Smooth muscle cell (in vitro differentiated cells): ENCODE measurements at regions not wholly inside any gene's neighbourhood (a gene's known extent, or its start where the extent isn't known, plus 50 kb on each side); places are given as distances from the start of the nearest gene placed in this dataset.

Experiments
- DNase-seq: peaks from one replicate; lab custom pipeline; 2025; ENCODE audit not compliant: unreplicated experiment; lab: John Stamatoyannopoulos, UW
- H2AFZ ChIP-seq: fragments of 200-600 bp; sonication (generic); 2 replicates; pipeline ENCODE4 v1.6.0; 2016; ENCODE audit warnings: antibody characterized with exemption, low read depth, mild to moderate bottlenecking
- H3F3A ChIP-seq: fragments of 200-600 bp; sonication (generic); 2 replicates; pipeline ENCODE4 v1.6.0; 2017; ENCODE audit warnings: antibody characterized with exemption, low read depth
- H3K27ac ChIP-seq: fragments of 200-600 bp; sonication (generic); 2 replicates; pipeline ENCODE4 v1.5.1; 2016; ENCODE audit warnings: low read depth, mild to moderate bottlenecking
- H3K27me3 ChIP-seq: fragments of 200-600 bp; sonication (generic); 2 replicates; pipeline ENCODE4 v1.6.1; 2016; ENCODE audit warnings: low read depth, mild to moderate bottlenecking
- H3K36me3 ChIP-seq: fragments of 200-600 bp; sonication (generic); 2 replicates; pipeline ENCODE4 v1.5.1; 2016; ENCODE audit warnings: low read depth
- H3K4me1 ChIP-seq: fragments of 200-600 bp; sonication (generic); 2 replicates; pipeline ENCODE4 v1.5.1; 2016; ENCODE audit warnings: low read depth
- H3K4me2 ChIP-seq: fragments of 200-600 bp; sonication (generic); 2 replicates; pipeline ENCODE4 v1.6.0; 2016; ENCODE audit warnings: mild to moderate bottlenecking
- H3K4me3 ChIP-seq: fragments of 200-600 bp; sonication (generic); 2 replicates; pipeline ENCODE4 v1.5.1; 2016; ENCODE audit warnings: mild to moderate bottlenecking
- H3K79me2 ChIP-seq: fragments of 200-600 bp; sonication (generic); 2 replicates; pipeline ENCODE4 v1.6.0; 2016; ENCODE audit warnings: low read depth, mild to moderate bottlenecking
- H3K9ac ChIP-seq: fragments of 200-600 bp; sonication (generic); 2 replicates; pipeline ENCODE4 v1.6.0; 2016; ENCODE audit warnings: low read depth
- H3K9me3 ChIP-seq: fragments of 200-600 bp; sonication (generic); replicated peaks from 2 replicates; pipeline ENCODE4 v1.5.1; 2016; ENCODE audit warnings: low read depth
- H4K20me1 ChIP-seq: fragments of 200-600 bp; sonication (generic); 2 replicates; pipeline ENCODE4 v1.6.0; 2016; ENCODE audit warnings: low read depth
- WGBS: methylation state at CpG from one replicate; pipeline ENCODE4 v1.1.7; 2016; ENCODE audit warnings: low lambda C conversion rate; 5-methylcytosine and 5-hydroxymethylcytosine counted together
- TF ChIP-seq, protein P1 (sequence below): fragments of 200-600 bp; sonication (generic); IDR thresholded peaks from 2 replicates; pipeline ENCODE4 v1.5.1; 2017; ENCODE audit warnings: borderline replicate concordance, mild to moderate bottlenecking, antibody characterized with exemption; ENCODE audit not compliant: insufficient read depth, poor library complexity, severe bottlenecking

GRCh38 chr12:4047421-4047820, 174.2 kb upstream of the PARP11 start:
- H3K36me3 ChIP-seq = no peaks in the 10 kb centered on the region
- H3K4me3 ChIP-seq = no peak overlapping the region
- no peak overlapping the region for H3K27ac ChIP-seq
- WGBS = 85% methylated on average over 7 of the region's 7 CpGs
- no peak overlapping the region for H3K9ac ChIP-seq
- no peak overlapping the region for H2AFZ ChIP-seq
- no peaks in the 10 kb centered on the region for H3K79me2 ChIP-seq
- H4K20me1 ChIP-seq = no peaks in the 10 kb centered on the region
- no peaks in the 10 kb centered on the region for H3F3A ChIP-seq
- H3K27me3 ChIP-seq = no peaks in the 10 kb centered on the region
- no peaks in the 10 kb centered on the region for H3K9me3 ChIP-seq
- H3K4me1 ChIP-seq = peaks cover 12% of the 10 kb centered on the region
- H3K4me2 ChIP-seq = no peak overlapping the region
- TF ChIP-seq, protein P1, sequence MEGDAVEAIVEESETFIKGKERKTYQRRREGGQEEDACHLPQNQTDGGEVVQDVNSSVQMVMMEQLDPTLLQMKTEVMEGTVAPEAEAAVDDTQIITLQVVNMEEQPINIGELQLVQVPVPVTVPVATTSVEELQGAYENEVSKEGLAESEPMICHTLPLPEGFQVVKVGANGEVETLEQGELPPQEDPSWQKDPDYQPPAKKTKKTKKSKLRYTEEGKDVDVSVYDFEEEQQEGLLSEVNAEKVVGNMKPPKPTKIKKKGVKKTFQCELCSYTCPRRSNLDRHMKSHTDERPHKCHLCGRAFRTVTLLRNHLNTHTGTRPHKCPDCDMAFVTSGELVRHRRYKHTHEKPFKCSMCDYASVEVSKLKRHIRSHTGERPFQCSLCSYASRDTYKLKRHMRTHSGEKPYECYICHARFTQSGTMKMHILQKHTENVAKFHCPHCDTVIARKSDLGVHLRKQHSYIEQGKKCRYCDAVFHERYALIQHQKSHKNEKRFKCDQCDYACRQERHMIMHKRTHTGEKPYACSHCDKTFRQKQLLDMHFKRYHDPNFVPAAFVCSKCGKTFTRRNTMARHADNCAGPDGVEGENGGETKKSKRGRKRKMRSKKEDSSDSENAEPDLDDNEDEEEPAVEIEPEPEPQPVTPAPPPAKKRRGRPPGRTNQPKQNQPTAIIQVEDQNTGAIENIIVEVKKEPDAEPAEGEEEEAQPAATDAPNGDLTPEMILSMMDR = no peak
- DNase-seq = no peak

GRCh38 chr12:4046495-4046840, 173.3 kb upstream of the PARP11 start:
- no peaks in the 10 kb centered on the region for H3K9me3 ChIP-seq
- H3K27ac ChIP-seq = no peak overlapping the region
- no peak overlapping the region for H2AFZ ChIP-seq
- H3F3A ChIP-seq = no peaks in the 10 kb centered on the region
- no peak for DNase-seq
- 64% methylated on average over 6 of the region's 6 CpGs for WGBS
- peaks cover 12% of the 10 kb centered on the region for H3K4me1 ChIP-seq
- no peaks in the 10 kb centered on the region for H3K36me3 ChIP-seq
- H4K20me1 ChIP-seq = no peaks in the 10 kb centered on the region
- no peaks in the 10 kb centered on the region for H3K79me2 ChIP-seq
- H3K27me3 ChIP-seq = no peaks in the 10 kb centered on the region
- no peak overlapping the region for H3K4me3 ChIP-seq
- no peak overlapping the region for H3K4me2 ChIP-seq
- TF ChIP-seq, protein P1 = no peak
- H3K9ac ChIP-seq = no peak overlapping the region

DNA sequence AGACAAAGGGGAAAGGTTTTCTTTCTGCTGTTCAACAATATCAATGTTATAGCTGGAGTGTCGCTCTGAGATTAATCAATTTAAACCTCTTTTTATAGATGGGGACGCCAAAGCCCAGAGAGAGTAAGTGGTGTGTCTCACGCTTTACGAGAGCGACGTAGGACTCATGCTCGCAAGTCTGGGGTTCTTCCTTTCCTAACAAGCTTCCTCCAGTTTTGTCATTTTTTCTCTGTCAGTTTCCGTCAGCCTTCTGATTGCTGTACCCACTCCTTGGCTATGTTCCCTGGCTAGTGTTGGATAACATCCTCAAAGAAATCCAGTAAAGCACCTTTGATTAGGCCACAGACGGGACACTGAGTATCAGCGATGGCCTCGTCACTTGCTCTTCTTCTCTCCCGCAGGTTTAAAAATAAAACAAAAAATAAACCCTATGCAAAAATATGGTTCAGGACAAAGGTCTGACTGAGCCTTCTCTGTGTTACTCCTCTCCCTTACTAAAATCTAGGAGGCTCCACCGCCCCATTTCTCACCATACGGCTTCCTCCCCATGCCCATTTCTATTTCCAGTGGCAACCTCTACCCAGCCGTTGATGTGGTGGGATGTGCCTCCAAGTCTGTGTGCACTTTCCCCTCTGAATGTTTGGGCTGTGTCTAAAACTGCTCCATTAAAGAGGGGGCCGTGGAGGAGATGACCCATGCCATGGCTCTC, 172.7 kb upstream of the PARP11 start:
- WGBS = 93% methylated on average over 16 of the region's 16 CpGs
- TF ChIP-seq, protein P1 = no peak
- Histone ChIP-seq H3K9me3 (no peaks in the 10 kb centered on the region), H3K4me3 (no peak overlapping the region), H3K9ac (no peak overlapping the region), H3K79me2 (no peaks in the 10 kb centered on the region), H3K4me1 (peaks cover 12% of the 10 kb centered on the region), H2AFZ (no peak overlapping the region), H3K4me2 (no peak overlapping the region), H3K27me3 (no peaks in the 10 kb centered on the region), H4K20me1 (no peaks in the 10 kb centered on the region), H3K27ac (no peak overlapping the region), H3K36me3 (no peaks in the 10 kb centered on the region), H3F3A (no peaks in the 10 kb centered on the region)
- DNase-seq = no peak
